NCI-H460 (cell line): ENCODE measurements at regions not wholly inside any gene's neighbourhood (a gene's known extent, or its start where the extent isn't known, plus 50 kb on each side); places are given as distances from the start of the nearest gene placed in this dataset.
"Not testable (repeated sequence)": the region's sequence is repeated elsewhere in the genome, so short reads cannot be mapped to it uniquely, and the experiment has no call there.

Experiments used
- DNase-seq: peaks from one replicate; pipeline ENCODE4 v3.0.0-alpha.2; 2016; ENCODE audit warnings: low read depth; ENCODE audit errors: extremely low read depth

DNA sequence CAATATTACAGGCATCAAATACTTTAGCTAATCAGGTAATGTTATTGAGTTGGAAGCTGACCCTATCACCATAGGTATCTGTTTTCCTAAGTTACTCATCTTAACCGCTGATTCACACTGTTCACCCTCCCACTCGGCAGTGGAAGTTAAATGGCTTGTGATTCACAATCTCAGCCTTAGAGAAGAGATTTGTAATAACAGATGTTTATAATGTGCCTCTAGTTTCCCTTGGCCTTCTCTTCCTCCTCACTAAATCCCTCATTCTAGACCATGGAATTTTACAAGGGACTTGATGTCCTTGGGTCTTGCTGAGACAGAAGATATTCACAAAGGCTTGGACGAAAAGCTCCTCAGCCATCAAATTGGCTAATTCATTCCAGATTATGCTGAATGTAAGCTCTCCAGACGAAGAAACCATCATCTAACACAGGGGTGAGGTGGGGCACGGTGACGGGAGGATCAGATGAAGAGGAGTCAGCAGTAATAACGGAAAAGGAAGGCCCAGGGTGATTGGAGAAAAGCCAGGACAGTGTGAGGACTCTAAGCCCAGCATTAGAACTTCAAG lies 931.7 kb downstream of the MCTP2 start:
- DNase-seq, result no peak

DNA sequence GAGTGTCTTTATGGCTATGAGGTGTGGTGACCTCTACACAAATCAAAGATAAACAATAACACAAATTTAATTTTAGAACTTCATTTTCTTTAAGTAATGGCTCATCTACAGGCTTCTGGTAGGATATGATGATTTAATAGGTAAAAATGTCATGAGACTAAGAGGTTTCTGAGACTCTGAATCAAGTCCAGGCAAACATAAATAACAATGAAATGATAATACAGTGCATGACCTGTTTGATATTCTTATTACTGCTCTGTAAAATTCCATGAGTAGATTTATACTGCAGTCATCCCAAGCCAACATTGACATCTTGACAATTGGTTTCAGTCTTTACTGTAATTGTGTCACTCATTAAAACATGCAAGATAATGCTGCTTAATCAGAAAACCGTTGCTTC lies 936.8 kb downstream of the MCTP2 start:
- DNase-seq, result no peak

DNA sequence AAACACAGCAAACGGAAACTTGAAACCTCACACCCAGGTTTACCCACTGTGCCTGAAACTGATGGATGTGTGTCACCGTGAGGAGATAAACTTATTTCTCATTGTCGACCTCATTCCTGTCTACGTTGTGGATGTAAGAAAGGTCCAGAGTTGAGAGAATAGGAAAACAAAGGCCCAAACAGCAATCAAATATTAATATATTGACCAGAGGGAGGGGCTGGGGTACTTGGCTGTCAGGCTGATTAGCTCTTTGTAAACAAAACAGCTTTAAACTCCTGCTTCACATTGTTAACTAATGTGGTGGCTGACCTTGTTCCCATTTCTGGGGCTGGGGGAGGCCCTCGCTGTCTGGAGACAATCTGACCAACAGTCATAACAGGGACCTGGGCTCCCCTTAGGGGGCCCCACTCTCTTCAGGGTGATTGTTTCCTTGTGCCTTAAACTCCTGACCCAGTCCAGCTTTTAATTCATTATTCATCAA lies 937.6 kb downstream of the MCTP2 start:
- no peak for DNase-seq

DNA sequence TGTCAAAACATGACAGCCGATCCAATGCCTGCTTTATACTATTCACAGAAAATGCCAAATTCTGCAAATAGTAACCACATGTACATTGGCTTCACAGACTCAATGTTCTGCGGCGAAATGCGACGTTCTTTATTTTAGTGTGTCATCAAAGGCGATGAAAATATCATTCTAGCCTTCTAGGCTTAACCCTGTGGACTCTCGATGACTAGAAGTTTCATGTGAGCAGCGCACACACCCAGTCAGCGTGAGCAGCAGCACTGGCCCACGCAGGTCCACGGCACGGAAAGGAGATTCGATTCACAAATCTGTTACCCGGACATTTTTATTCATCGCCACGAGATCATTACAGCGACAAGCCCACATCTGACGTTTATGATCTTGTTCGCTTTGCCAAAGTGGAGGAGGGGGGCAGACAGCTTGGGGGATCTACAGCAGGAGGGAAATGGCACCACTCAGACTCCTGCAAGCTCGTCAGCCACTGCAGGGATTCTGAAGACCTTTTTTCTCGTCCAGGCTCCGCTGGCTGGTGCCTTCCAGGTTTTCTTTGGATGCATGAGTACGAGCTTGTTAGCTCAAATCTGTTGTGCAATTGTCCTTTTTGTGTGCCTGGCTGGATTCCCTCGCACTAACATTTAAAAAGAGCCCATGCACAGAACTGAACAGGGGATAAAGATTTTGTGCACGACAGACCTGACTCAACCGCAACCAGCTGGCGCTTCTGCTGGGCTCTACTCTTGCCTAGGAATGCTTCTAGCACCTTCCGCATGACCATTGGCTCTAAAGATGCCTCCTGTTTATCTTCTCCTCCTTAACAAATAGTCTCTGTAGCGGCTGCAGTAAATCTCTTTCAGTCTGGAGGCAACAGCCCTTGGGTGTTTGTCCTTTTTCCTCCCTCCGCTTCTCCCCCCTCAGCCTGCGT lies 938.4 kb downstream of the MCTP2 start:
- no peak for DNase-seq

DNA sequence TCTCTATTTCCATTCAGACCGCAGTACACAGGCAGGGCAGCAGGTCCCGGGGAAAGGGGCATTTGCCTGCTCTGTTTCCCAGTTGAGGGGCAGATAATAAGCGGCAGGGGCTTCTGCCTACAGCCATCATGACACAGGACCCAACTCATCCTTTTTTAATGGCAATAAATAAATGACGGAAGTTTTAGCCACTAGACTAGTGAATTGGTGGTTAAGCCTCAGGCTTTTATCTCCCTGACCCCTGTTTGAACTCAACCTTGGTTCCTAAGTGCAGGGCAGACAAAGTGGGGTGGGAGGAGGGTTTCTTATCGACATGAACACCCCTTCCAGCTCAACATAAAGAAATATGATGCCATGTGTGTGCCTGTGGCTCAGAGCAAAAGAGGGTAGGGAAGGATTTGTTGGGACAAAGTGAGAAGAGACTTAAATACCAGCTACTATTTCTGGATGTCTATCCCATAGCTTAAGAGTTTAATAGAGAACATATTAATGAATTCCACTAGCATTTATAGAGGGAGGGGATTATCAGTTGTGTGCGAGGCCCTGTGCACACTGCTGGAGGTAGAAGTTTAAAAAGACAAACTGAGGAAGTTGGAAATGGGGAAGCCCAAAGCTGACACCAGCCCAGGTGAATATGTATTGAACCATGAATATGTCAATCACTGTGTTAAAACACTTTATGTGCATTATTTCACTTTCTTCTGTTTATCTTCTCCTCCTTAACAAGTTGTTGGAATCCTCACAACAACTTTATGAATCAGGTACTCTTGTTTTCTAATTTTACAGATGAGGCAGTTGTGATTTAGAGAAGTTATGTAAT lies 939.4 kb downstream of the MCTP2 start:
- no peak for DNase-seq

DNA sequence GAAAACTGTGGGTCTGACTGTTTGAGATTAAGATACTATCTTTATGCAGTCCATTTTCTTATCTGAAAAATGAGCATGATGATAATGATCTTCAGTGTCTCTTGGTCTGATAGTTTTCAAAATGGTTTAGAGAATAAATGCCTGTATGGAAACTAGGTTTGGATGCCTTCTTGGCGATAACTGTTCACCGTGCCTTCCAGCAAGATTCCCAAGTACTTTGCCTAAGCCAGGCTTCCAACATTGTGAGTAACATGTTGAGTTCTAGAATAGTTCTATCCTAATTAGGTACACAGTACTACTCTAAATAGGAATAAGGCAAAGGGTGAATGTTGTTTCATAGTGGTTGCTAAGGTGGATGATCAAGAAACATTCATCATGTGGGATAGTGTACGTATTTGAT lies 940.2 kb downstream of the MCTP2 start:
- DNase-seq, result no peak

DNA sequence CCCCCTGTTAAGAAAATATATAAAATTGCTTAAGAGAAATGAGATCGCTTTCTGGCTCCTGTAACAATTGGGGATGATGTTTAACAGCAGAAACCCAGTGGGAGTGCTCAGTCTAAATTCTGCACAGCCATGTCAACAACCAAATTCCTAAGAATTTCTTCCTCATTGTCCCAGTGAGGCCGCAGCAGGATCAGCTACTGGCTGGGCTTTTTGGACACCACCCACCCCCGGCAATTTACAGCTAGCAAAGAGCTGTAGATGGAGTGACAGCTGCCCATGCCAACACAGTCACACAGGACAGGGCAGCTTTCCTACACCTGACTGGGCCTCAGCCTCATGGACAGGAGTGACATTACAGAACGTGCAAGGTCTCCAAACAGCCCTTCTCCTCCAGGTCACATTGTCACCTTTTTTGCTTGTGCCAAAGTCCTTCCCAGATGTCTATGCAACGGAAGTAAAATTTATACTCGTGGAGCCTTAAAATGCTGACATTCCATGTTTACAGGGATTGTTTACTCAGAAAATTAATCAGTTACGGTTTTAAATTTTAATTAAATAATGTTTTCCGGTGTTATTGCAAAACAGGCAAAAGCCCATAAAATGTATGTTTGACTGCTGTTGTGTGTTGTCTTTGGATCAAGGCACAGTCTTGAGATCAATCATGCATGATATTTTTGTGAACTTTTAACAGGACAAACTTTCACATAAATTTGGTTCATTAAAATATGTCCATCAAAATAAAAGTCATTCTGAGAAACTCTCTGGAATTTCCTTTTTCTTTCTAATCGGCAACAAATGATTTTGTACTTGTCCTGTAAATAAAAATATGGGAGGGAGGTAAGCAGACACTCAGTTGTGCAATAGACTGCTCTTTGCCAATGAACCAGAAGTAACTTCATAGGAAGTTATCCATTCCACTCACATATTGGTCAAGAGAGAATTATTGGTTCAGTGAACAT lies 943.2 kb downstream of the MCTP2 start:
- no peak for DNase-seq

DNA sequence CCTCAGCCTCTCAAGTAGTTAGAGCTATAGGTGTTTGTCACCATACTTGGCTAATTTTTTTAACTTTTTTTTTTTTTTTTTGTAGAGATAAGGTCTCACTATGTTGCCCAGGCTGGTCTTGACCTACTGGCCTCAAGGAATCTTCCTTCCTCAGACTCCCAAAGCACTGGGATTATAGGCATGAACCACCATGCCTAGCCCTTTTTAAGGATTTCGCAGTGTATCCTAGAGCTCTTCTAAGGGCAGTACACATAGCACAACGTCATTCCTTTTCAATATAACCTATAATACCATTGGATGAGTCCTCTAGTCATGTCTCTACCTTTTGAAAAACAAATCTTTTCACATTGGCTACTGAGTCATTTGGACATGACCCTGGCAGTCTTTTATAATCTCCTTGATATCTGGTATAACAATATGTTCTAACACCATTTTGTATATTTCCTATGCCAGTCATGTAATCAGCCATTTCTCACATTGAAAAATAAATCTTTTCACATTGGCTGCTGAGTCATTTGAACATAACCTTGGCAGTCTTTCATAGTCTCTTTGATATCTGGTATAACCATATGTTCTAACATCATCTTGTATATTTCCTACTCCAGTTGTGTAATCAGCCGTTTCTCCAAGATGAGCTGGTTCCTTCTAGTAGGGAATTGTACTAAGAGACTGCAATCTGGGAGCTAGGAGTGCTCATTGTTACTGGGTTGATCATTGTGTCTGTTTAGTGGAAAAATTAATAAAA lies 944.7 kb downstream of the MCTP2 start:
- no peak for DNase-seq

DNA sequence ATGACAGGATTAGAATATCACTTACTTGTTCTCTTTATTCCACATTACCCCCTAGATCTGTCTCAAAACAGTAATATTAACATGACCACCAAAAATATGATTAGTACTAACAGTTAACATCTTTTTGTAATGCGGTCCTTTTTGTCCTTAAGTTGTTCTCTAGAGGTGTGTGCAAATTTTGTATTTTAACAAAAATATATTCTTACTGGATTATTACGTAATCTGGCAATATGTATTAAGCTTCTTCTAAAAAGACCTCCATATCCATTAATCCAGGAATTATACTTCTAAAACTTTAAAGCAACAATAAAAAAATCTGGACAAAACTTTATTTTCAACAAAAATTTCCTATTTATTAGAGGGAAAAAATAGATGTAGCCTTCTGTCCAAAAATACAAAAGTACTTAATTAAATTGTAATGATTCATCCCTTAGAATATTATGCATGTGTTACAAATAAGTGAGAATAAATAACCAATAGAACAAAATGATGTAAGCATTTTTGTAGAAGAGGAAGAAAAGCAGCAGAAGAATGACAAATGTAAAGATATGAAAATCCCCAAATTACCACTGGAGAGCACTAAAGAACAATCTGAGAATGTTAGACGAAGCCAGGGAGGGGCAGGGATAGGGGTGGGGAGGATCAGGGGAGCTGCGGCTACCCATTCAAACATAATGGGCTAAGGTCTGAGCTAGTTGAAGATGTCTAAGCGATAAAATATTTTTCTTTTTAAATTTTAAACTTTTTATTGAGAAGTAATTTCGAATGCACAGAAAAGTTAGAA lies 945.6 kb downstream of the MCTP2 start:
- no peak for DNase-seq

DNA sequence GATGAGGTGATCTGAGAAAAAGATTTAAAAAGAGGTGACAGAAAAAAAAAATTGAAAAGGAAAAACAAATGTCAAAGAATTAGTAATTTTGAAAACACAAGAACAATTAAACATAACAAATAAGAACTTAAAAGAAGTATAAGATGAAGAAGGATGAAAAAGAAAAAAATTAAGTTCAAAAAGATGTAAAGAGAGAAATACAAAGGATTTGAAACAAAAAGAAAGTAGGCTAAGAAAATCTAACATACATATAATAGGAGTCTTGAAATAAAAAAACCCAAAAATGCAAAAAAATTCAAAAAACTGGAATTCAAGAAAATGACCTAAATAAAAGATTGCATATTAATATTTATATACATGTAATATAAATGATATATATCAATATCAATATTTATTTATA lies 949.2 kb downstream of the MCTP2 start:
- no peak for DNase-seq

DNA sequence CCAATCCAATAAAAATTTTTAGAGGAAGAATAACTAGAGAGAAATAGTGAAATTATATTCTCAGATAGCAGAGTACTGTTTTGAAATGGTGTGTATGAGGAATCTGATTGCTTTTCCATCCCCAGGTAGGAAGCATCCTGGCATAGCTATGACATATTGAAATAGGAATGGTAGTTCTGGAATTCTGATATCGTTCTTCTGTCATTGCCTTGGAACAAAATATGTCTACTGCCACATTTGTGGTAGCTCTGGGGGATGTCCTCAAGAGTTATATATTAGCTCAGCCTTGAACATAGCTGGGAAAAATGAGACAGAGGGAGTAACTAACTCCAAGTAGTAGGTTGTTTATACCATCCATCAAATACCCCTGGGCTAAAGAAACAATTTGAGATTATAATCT lies 950.7 kb downstream of the MCTP2 start:
- no peak for DNase-seq

DNA sequence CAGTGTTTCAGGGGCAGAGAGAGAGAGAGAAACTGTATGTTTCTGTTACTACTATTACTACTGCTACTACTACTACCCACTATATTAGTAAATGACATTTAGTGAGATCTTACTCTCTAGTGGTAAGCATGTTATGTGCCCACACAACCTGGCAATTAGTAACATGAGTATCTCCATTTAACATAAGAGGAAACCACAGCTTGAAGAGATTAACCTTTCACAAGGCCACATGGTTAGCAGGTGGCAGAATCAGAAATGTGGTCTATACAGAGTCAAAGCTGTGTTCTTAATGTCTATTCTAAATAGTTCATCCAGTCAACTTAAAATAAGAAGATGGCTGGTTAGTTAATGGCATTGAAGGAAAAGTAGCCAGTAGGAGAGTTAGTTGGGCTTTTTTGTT lies 961.6 kb downstream of the MCTP2 start:
- no peak for DNase-seq

DNA sequence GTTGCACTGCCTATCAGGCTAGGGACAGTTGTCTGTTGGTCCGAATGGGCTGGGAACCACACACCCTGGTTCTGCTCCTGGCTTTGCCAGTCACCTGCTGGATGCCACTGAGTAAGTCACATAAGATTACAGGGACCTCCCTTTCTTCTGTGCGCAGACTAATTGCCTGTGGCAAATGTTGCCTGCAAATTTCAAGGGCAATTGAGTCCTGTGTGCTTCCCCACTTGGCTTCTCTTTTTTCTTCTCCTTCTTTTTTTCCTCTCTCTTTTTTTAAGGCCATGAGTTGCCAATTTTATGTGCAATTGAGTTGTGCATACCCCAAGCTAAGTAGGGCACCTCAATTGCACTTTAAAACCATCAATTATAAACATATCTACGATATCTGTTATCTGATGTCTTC lies 963.4 kb downstream of the MCTP2 start:
- DNase-seq, result no peak

DNA sequence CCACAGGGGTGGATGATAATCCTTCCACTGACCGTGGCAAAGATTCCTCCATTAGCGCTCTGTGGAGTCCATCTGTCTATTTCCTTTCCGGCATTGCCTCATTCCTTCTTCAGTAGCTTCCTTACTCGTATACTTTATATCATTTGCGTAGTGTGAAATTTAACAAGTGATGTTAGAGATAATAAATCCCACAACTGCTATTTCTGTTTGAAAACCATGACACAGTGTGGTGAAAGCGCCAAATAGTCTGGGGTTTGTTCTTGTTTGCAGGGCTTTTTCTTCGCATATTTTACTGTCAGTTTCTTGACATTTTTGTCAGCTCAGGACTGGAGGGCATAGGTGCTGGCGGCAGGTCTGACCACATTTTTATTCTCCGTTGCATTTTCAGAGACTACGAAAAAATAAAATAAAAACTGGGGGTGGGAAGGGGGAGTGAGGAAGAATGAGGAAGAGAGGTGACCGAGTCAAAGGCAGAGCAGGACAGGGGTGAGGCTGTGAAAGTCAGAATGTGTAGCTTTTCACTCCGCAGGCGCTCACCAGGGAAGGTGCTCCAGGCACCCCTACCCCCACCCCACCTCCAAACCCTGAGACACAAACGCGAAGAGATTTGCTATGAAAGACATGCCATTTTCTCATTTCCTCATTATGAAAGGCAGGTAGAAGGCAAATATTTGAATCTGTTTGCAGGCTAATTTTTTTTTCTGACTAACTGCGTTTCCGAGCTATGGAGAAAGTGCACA lies 965.0 kb downstream of the MCTP2 start:
- peak; percentile 62 for DNase-seq

DNA sequence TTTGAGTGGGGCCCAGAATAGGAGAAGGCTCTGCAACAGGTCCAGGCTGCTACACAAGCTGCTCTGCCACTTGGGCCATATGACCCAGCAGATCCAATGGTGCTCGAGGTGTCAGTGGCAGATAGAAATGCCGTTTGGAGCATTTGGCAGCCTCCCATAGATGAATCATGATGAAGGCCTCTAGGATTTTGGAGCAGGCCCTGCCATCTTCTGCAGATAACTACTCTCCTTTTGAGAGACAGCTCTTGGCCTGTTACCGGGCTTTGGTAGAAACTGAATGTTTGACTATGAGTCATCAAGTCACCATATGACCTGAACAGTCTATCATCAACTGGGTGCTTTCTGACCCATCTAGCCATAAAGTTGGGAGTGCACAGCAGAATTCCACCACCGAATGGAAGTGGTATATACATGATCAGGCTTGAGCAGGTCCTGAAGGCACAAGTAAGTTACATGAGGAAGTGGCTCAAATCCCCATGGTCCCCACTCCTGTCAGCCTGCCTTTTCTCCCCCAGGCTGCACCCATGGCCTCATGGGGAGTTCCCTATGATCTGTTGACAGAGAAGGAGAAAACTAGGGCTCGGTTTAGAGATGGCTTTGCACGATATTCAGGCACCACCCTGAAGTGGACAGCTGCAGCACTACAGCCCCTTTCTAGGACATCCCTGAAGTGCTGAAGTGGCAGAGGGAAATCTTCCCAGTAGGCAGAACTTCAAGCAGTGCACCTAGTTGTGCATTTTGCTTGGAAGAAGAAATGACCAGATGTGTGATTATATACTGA lies 971.4 kb downstream of the MCTP2 start:
- DNase-seq, result no peak

DNA sequence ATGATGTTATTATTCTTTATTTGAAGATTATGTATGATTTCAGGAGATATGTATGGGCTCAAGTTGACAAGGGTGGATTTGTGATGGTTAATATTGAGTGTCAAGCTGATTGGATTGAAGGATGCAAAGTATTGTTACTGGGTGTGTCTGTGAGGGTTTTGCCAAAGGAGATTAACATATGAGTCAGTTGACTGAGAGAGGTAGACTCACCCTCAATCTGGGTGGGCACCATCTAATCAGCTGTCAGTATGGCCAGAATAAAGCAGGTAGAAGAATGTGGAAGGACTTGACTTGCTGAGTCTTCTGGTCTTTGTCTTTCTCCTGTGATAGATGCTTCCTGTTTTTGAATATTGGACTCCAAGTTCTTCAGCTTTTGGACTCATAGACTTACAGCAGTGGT lies 973.7 kb downstream of the MCTP2 start:
- no peak for DNase-seq

DNA sequence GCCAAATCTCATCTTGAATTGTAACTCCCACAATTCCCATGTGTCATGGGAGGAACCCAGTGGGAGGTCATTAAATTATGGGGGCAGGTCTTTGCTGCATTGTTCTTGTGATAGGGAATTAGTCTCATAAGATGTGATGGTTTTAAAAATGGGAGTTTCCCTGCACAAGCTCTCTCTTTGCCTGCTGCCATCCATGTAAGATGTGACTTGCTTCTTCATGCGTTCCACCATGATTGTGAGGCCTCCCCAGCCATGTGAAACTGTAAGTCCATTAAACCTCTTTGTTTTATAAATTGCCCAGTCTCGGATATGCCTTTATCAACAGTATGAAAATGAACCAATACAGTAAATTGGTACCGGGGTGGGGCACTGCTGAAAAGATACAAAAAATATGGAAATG lies 974.5 kb downstream of the MCTP2 start:
- DNase-seq, result not testable (repeated sequence)
